ENCODE measurements at regions not wholly inside any gene's neighbourhood (a gene's known extent, or its start where the extent isn't known, plus 50 kb on each side); places are given as distances from the start of the nearest gene placed in this dataset.

DNA sequence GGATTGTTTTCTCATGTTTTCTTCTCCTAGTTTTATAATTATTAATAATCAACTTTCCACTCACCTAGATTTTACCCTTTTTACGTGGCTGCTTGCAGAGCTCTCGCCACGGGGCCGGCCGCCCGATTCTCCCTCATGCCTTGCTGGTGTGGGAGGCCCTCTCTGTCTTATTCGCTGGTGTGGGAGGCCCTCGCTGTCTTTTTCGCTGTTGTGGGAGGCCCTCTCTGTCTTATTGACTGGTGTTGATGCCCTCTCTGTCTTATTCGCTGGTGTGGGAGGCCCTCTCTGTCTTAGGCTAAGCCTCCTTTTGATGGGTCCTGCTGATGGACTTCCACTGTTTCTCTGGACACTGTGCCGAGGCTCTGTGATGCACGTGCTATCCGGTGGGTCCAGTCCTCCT is 161.3 kb upstream of the IRX2 start:
- Histone ChIP-seq H3K9me2 (ENCODE audit: insufficient read depth) (0 out of 2 replicates have a peak, but pooled peaks cover 4% of the 10 kb centered on the region), H3F3A (ENCODE audit: insufficient read depth, low read depth) (no peaks in the 10 kb centered on the region), H3K4me1 (replicated peaks; ENCODE audit: insufficient read depth) (no peaks in the 10 kb centered on the region), H3K27me3 (ENCODE audit: insufficient read depth, low read depth) (peaks cover 95% of the 10 kb centered on the region), H2AFZ (no peak overlapping the region), H4K20me1 (ENCODE audit: insufficient read depth) (0 out of 2 replicates have a peak, but pooled peaks cover 6% of the 10 kb centered on the region), H3K27ac (no peak overlapping the region), H3K79me2 (ENCODE audit: low read depth) (no peaks in the 10 kb centered on the region), H3K36me3 (ENCODE audit: low read depth) (no peaks in the 10 kb centered on the region), H3K9me3 (ENCODE audit: insufficient read depth, low read depth) (no peaks in the 10 kb centered on the region), H3K4me2 (no peak overlapping the region), H3K4me3 (no peak overlapping the region)
- intact Hi-C loops (cut with micrococcal nuclease; ENCODE audit: unreplicated experiment): no loop called here
- ChIA-PET POLR2A (ENCODE audit: unreplicated experiment) (no interaction called here), CTCF (no interaction called here)
- no TSS peak for BruUV-seq (replicated peaks)
- no peak for DNase-seq
- TF ChIP-seq, protein P1, sequence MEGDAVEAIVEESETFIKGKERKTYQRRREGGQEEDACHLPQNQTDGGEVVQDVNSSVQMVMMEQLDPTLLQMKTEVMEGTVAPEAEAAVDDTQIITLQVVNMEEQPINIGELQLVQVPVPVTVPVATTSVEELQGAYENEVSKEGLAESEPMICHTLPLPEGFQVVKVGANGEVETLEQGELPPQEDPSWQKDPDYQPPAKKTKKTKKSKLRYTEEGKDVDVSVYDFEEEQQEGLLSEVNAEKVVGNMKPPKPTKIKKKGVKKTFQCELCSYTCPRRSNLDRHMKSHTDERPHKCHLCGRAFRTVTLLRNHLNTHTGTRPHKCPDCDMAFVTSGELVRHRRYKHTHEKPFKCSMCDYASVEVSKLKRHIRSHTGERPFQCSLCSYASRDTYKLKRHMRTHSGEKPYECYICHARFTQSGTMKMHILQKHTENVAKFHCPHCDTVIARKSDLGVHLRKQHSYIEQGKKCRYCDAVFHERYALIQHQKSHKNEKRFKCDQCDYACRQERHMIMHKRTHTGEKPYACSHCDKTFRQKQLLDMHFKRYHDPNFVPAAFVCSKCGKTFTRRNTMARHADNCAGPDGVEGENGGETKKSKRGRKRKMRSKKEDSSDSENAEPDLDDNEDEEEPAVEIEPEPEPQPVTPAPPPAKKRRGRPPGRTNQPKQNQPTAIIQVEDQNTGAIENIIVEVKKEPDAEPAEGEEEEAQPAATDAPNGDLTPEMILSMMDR (conservative IDR thresholded peaks at IDR 0.05): no peak
- TF ChIP-seq EZH2 (IDR thresholded peaks at IDR 0.05; ENCODE audit: low read depth): no peak

DNA sequence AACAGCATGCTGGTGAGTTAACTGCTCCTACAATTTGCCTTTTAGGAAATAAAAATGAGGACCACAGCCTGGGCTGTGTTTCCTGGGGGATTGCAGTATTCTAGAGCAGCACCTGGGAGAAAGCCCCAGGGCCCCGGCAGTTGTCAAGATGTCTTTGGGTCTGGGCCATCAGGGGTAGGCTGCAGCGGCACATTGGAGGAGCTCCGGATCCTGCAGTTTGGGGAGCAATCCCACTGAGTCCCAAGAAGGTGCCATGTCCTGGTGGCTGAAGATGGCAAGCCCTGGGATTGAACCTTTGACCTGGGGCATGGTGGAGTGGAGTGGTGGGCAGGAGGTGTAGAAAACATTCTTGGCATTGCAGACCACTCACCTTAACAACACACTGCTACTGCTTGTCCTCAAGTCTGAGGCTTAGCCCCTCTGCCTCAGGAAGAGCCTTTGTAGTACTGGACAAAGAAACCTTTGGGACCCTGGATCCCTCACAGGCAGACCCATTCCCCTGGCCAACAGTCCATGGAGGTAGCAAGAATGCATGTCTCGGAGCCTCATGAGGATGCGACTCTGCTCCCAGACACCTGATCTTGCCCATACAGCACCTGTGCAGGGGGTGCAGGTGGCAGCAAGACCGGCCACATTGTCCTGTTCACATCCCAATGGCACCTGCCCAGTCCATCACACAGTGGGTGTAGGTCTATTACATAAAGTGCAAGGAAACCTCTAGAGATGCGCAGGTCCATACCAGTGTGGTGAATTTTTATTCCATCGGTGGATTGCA is 159.1 kb upstream of the IRX2 start:
- Histone ChIP-seq H3K27ac (no peak overlapping the region), H3K27me3 (ENCODE audit: insufficient read depth, low read depth) (peaks cover 91% of the 10 kb centered on the region), H3F3A (ENCODE audit: insufficient read depth, low read depth) (no peaks in the 10 kb centered on the region), H4K20me1 (ENCODE audit: insufficient read depth) (0 out of 2 replicates have a peak, but pooled peaks cover 6% of the 10 kb centered on the region), H3K36me3 (ENCODE audit: low read depth) (no peaks in the 10 kb centered on the region), H3K9me3 (ENCODE audit: insufficient read depth, low read depth) (no peaks in the 10 kb centered on the region), H3K4me1 (replicated peaks; ENCODE audit: insufficient read depth) (no peaks in the 10 kb centered on the region), H3K9me2 (ENCODE audit: insufficient read depth) (0 out of 2 replicates have a peak, but pooled peaks cover 4% of the 10 kb centered on the region), H3K4me2 (no peak overlapping the region), H3K4me3 (no peak overlapping the region), H2AFZ (no peak overlapping the region), H3K79me2 (ENCODE audit: low read depth) (no peaks in the 10 kb centered on the region)
- TF ChIP-seq, protein P1 (conservative IDR thresholded peaks at IDR 0.05): no peak
- no peak for TF ChIP-seq EZH2 (IDR thresholded peaks at IDR 0.05; ENCODE audit: low read depth)
- intact Hi-C loops (cut with micrococcal nuclease; ENCODE audit: unreplicated experiment): no loop called here
- DNase-seq: no peak
- POLR2A ChIA-PET (ENCODE audit: unreplicated experiment): no interaction called here
- no TSS peak for BruUV-seq (replicated peaks)
- CTCF ChIA-PET: no interaction called here

DNA sequence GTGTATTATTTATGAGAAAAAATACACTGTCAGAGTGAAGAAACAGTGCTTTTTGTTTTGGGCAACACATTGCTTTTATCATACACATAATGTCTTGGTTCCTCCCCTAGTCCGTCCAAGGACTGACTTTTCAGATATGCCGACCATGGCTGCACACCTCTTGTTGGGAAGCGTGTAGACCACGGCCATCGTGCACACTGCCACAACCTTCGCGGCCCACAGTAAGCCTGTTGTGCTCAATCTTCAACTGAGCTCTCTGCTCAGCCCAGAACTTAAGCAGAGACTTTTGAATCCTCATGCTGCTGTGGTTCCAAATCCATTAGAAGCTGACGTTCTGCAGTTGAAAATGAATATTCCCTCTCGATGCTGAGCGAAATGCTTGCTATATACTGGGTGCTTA is 157.6 kb upstream of the IRX2 start:
- Histone ChIP-seq H3K9me3 (ENCODE audit: insufficient read depth, low read depth) (no peaks in the 10 kb centered on the region), H3K9me2 (ENCODE audit: insufficient read depth) (0 out of 2 replicates have a peak, but pooled peaks cover 4% of the 10 kb centered on the region), H3K36me3 (ENCODE audit: low read depth) (no peaks in the 10 kb centered on the region), H3K27me3 (ENCODE audit: insufficient read depth, low read depth) (peaks cover 91% of the 10 kb centered on the region), H2AFZ (no peak overlapping the region), H3F3A (ENCODE audit: insufficient read depth, low read depth) (no peaks in the 10 kb centered on the region), H3K4me3 (no peak overlapping the region), H3K4me2 (no peak overlapping the region), H3K27ac (no peak overlapping the region), H4K20me1 (ENCODE audit: insufficient read depth) (0 out of 2 replicates have a peak, but pooled peaks cover 6% of the 10 kb centered on the region), H3K79me2 (ENCODE audit: low read depth) (no peaks in the 10 kb centered on the region), H3K4me1 (replicated peaks; ENCODE audit: insufficient read depth) (no peaks in the 10 kb centered on the region)
- POLR2A ChIA-PET (ENCODE audit: unreplicated experiment): no interaction called here
- CTCF ChIA-PET: no interaction called here
- BruUV-seq (replicated peaks): no TSS peak
- intact Hi-C loops (cut with micrococcal nuclease; ENCODE audit: unreplicated experiment): no loop called here
- TF ChIP-seq, protein P1 (conservative IDR thresholded peaks at IDR 0.05): no peak
- no peak for TF ChIP-seq EZH2 (IDR thresholded peaks at IDR 0.05; ENCODE audit: low read depth)
- no peak for DNase-seq
